ENCODE measurements at regions not wholly inside any gene's neighbourhood (a gene's known extent, or its start where the extent isn't known, plus 50 kb on each side); places are given as distances from the start of the nearest gene placed in this dataset.

DNA sequence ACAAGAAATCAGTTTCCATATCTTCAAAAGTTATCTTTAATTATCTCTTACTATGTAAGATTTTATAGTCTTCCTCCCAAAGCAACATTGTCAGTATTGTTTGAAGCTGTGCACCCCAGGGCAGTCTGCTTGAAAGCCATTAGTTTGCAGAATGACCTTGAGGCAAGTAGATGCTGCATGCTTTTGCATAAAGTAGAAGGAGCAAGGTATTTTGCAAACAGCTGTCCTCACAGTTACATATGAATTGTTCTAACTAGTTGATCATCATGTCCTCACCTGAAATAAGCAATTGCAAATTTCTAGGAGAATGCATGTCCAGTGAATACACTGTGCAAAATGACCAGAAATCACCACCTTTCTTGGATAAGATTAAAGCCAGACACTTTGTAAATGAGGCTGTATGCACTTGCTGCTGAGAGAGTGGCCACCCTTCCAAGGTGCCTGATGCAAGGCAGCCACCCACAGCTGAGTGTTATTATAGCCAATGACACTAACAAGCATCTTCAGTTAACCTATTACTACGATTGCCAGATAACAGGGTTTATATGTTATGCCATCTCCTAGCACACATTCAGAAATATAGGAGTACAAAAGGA, 730.0 kb upstream of the TMEM132C start:
- TF ChIP-seq, protein P1, sequence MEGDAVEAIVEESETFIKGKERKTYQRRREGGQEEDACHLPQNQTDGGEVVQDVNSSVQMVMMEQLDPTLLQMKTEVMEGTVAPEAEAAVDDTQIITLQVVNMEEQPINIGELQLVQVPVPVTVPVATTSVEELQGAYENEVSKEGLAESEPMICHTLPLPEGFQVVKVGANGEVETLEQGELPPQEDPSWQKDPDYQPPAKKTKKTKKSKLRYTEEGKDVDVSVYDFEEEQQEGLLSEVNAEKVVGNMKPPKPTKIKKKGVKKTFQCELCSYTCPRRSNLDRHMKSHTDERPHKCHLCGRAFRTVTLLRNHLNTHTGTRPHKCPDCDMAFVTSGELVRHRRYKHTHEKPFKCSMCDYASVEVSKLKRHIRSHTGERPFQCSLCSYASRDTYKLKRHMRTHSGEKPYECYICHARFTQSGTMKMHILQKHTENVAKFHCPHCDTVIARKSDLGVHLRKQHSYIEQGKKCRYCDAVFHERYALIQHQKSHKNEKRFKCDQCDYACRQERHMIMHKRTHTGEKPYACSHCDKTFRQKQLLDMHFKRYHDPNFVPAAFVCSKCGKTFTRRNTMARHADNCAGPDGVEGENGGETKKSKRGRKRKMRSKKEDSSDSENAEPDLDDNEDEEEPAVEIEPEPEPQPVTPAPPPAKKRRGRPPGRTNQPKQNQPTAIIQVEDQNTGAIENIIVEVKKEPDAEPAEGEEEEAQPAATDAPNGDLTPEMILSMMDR (IDR thresholded peaks at IDR 0.05): no peak
- TF ChIP-seq EZH2 (IDR thresholded peaks at IDR 0.05; ENCODE audit: borderline replicate concordance, insufficient read depth, low read depth, low read length, poor library complexity, severe bottlenecking): no peak

Data from B cell (primary cell).